Stimulated activated CD8-positive, alpha-beta memory T cell treated with anti-CD3 and anti-CD28 coated beads, Interleukin-7, amount 100 ng/mL, for 48 hours (primary cell): ENCODE measurements at regions not wholly inside any gene's neighbourhood (a gene's known extent, or its start where the extent isn't known, plus 50 kb on each side); places are given as distances from the start of the nearest gene placed in this dataset.
A peak's percentile ranks its signal among the peaks of the same experiment; 100 is the strongest.

Source experiments
- DNase-seq, 2 donors: peaks; one replicate each; pipeline ENCODE4 v3.0.0-alpha.2; 2020; ENCODE audit warnings: low read depth in 1 of 2; ENCODE audit errors: extremely low read depth in 1 of 2

GRCh38 chrX:51437521-51437920, 58.9 kb downstream of the NUDT11 start:
- DNase-seq = no peak

- no peak for DNase-seq
Observed at GRCh38 chrX:51435101-51435500, 61.3 kb downstream of the NUDT11 start.

DNA sequence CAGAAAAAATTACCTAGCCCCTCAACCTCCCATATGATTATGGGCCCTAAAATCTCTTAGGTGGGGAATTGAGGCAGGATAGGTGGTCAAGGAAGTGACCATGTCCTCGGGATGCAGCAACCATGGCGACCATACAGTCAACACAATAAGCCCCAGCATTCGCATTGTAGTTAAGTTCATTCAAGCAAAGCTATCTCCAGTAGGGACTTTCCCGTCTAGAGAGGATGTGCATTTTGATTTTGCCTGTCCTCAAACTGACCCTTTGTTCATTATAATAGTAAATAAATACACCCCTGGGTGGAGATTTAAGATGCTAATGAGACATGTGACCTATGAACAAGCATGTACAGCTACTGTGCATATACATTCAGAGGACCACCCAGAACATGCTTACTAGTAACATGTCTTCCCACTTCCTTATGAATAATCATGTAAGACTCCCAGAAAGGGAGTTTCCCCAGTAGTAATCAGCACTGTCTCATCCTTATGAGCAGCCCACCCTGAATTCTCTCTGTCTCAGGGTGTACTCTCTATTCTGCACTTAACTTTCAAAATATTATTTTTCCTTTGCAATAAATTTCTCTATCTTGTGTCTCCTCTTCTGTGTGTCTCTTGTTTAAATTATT, 74.3 kb downstream of the NUDT11 start:
- DNase-seq = no peak

- no peak for DNase-seq
Observed at GRCh38 chrX:51420610-51421009, 75.8 kb downstream of the NUDT11 start.

DNA sequence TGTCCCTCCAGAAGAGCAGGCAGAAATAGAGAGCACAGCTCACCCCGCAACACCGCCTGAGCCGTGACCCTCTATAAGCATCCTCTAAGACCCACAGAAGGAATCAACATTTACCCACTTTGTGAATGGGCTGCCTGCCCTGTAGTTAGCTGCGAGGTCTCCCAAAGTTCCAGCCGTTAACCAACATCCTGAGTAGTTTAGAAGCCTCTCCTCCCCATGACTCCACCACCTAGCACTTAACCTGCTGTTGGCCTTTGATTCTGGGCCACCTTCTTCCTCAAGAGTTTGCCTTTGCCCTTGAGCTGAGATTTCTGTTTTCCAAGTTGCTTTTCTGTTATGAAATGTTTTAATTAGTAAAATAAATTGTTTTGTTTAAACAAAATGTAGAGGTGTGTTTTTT, 75.8 kb downstream of the NUDT10 start:
- DNase-seq = no peak

DNA sequence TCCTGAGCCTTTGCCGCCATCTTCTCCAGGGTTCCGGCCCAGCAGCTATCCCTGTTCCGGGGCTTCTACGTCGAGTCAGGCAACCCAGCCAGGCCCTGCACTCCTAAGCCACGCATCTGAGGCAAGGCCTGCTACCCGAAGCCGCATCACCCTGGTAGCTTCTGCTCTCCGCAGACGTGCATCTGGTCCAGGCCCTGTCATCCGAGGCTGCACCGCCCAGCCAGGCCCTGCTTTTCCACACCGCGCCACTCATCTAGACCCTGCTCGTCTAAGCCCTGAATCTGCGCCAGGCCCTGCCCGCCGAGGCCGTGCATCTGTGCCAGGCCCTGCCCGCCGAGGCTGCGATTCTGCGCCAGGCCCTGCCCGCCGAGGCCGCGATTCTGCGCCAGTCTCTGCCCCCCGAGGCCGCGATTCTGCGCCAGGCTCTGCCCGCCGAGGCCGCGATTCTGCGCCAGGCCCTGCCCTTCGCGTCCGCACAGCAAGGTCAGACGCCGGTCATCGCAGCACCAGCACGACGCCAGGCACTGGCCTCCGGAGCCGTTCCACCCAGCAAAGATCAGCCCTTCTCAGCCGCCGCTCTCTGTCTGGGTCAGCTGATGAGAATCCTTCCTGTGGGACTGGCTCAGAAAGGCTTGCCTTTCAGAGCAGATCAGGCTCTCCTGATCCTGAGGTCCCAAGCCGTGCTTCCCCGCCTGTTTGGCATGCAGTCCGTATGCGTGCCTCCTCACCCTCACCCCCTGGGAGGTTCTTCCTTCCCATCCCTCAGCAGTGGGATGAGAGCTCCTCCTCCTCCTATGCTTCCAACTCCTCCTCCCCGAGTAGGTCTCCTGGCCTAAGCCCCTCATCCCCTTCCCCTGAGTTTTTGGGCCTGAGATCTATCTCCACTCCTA, 75.1 kb downstream of the NUDT10 start:
- DNase-seq = no peak

DNA sequence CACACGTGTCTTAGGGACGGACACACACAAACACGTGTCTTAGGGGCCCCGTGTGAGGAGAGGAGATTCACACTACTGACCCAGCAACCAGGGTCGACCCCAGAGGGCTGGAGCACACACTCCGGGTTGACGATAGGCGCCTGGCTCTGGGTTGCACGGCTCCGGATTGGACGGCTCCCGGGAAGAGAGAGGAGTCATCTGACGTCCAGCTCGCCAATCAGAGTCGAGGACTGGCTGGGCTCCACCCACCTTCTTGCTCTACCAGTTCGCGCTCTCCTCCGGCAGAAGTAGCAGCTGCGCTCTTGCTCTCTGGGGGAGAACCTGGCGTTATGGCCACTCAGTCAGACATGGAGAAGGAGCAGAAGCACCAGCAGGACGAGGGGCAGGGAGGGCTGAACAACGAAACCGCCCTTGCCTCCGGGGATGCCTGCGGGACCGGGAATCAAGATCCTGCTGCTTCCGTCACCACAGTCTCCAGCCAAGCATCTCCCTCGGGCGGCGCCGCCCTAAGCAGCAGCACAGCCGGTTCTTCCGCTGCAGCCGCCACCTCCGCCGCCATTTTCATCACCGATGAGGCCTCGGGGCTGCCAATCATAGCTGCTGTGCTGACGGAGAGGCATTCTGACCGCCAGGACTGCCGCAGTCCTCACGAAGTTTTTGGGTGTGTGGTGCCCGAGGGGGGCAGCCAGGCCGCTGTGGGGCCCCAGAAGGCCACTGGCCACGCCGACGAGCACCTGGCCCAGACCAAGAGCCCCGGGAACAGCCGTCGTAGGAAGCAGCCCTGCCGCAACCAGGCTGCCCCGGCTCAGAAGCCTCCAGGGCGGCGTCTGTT, 74.3 kb downstream of the NUDT10 start:
- no peak for DNase-seq

DNA sequence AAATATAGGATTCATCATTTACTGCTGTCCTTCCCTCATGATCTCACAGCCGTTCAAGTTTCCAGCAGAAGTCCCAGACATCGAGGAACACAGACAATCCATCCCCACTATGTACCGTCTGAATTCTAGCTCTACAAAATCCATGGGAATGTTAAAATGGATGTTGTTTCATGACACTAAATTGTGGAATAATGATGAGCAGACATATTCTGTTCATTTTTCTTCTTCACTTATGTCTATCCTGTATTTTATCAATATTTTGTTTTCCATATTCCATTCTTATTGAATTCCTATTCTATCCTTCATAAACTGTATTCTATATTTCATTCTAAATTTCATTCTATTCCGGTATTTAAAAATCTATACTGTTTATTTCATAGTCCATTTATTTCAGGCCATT, 71.8 kb downstream of the NUDT10 start:
- no peak for DNase-seq

GRCh38 chrX:51395810-51396728, 63.4 kb downstream of the NUDT10 start:
- peak; percentile 25 to 35 for DNase-seq

DNA sequence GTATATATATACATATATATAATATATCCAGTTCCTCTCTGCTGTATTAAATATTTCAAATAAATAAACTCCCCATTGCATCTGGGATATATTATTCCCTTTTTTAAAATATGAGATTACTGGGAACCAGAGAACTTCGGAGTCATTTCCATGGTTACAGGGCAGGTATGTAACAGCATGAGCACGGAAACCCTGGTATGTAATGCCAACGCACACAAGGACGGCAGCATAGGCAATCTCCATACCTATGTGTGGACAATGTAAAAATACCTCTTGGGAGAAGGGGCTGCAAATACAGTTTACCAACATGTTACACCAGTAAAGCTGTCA, 62.8 kb downstream of the NUDT10 start:
- DNase-seq = no peak
